Mesodermal cell (in vitro differentiated cells): ENCODE measurements at regions not wholly inside any gene's neighbourhood (a gene's known extent, or its start where the extent isn't known, plus 50 kb on each side); places are given as distances from the start of the nearest gene placed in this dataset.
"Not testable (repeated sequence)": the region's sequence is repeated elsewhere in the genome, so short reads cannot be mapped to it uniquely, and the experiment has no call there.

Experiments used
- H3K27ac ChIP-seq: 2 replicates; pipeline ENCODE4 v1.7.0; 2013; ENCODE audit warnings: mild to moderate bottlenecking, low read depth, low read length, moderate library complexity; ENCODE audit not compliant: severe bottlenecking
- H3K36me3 ChIP-seq: 2 replicates; pipeline ENCODE4 v1.7.1; 2013; ENCODE audit warnings: mild to moderate bottlenecking, low read length, moderate library complexity; ENCODE audit not compliant: control insufficient read depth, insufficient read depth
- H3K4me1 ChIP-seq: one replicate; pipeline ENCODE4 v1.7.1; 2013; ENCODE audit warnings: mild to moderate bottlenecking, low read length; ENCODE audit not compliant: insufficient read depth, control insufficient read depth, poor library complexity, severe bottlenecking
- H3K4me3 ChIP-seq: 2 replicates; pipeline ENCODE4 v1.7.0; 2013; ENCODE audit warnings: low read length, control low read depth, mild to moderate bottlenecking; ENCODE audit not compliant: insufficient read depth, poor library complexity, severe bottlenecking; ENCODE audit errors: extremely low read depth
- H3K9me3 ChIP-seq: 2 replicates; pipeline ENCODE4 v1.7.1; 2013; ENCODE audit warnings: mild to moderate bottlenecking, low read length, moderate library complexity; ENCODE audit not compliant: control insufficient read depth
- whole genome bisulfite sequencing, 2 experiments: methylation state at CpG; one replicate each; pipeline ENCODE4 v1.1.5; 2013; ENCODE audit warnings: missing lambda C conversion rate in 2 of 2; ENCODE audit not compliant: insufficient coverage in 2 of 2; 5-methylcytosine and 5-hydroxymethylcytosine counted together

DNA sequence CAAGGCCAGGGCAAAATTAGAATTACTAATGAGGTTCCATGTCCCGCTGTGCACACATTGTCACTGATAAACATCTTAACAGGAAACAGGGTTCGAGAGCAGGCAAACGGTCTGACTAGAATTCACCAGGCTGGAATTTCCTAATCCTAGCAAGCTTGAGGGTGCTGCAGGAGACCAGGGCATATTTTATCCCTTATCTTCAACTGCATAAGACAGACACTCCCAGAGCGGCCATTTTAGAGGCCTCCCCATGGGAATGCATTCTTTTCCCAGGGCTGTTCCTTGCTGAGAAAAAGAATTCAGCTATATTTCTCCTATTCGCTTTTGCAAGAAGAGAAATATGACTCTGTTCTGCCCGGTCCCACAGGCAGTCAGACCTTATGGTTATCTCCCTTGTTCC is 282.5 kb upstream of the TACR3 start:
- H3K4me1 ChIP-seq, H3K27ac ChIP-seq, H3K9me3 ChIP-seq, H3K36me3 ChIP-seq, H3K4me3 ChIP-seq: not testable (repeated sequence)
- 90 to 93% methylated on average over 6 of the region's 6 CpGs for WGBS, 2 experiments

- Histone ChIP-seq H3K4me1 (no peaks in the 10 kb centered on the region), H3K9me3 (peaks cover 4% of the 10 kb centered on the region), H3K36me3 (no peaks in the 10 kb centered on the region), H3K4me3 (no peak overlapping the region), H3K27ac (no peak overlapping the region)
- WGBS, 2 experiments = 86 to 97% methylated on average over 2 to 3 of the region's 3 CpGs
Measured at GRCh38 chr4:103998756-103999155, 279.0 kb upstream of the TACR3 start.

GRCh38 chr4:103996637-103997036 is 276.9 kb upstream of the TACR3 start:
- Histone ChIP-seq H3K4me3 (peak overlapping the region; percentile 12), H3K9me3 (peaks cover 6% of the 10 kb centered on the region), H3K27ac (peak overlapping the region; percentile 96), H3K4me1 (no peaks in the 10 kb centered on the region), H3K36me3 (no peaks in the 10 kb centered on the region)
- WGBS, 2 experiments = no CpG with 5 or more reads among the region's 2 CpGs

- Histone ChIP-seq H3K4me3 (peak overlapping the region; percentile 12), H3K36me3 (no peaks in the 10 kb centered on the region), H3K27ac (peak overlapping the region; percentile 96), H3K4me1 (no peaks in the 10 kb centered on the region), H3K9me3 (peaks cover 9% of the 10 kb centered on the region)
- WGBS, 2 experiments = no CpG with 5 or more reads among the region's 2 CpGs
Measured at GRCh38 chr4:103996064-103996463, 276.3 kb upstream of the TACR3 start.

GRCh38 chr4:103994059-103994458 is 274.3 kb upstream of the TACR3 start:
- no peaks in the 10 kb centered on the region for H3K36me3 ChIP-seq
- no peak overlapping the region for H3K4me3 ChIP-seq
- H3K9me3 ChIP-seq = peaks cover 9% of the 10 kb centered on the region
- no peaks in the 10 kb centered on the region for H3K4me1 ChIP-seq
- H3K27ac ChIP-seq = no peak overlapping the region
- WGBS, 2 experiments = no CpG with 5 or more reads among the region's 1 CpG

- no peak overlapping the region for H3K4me3 ChIP-seq
- no peaks in the 10 kb centered on the region for H3K9me3 ChIP-seq
- no peaks in the 10 kb centered on the region for H3K36me3 ChIP-seq
- H3K4me1 ChIP-seq = no peaks in the 10 kb centered on the region
- H3K27ac ChIP-seq = no peak overlapping the region
Measured at GRCh38 chr4:103982454-103982853, 262.7 kb upstream of the TACR3 start.

- Histone ChIP-seq H3K4me1 (no peaks in the 10 kb centered on the region), H3K4me3 (no peak overlapping the region), H3K9me3 (no peaks in the 10 kb centered on the region), H3K27ac (no peak overlapping the region), H3K36me3 (no peaks in the 10 kb centered on the region)
- WGBS, 2 experiments = 18 to 29% methylated on average over 1 to 2 of the region's 3 CpGs
Measured at GRCh38 chr4:103948244-103949018, 228.6 kb upstream of the TACR3 start.

DNA sequence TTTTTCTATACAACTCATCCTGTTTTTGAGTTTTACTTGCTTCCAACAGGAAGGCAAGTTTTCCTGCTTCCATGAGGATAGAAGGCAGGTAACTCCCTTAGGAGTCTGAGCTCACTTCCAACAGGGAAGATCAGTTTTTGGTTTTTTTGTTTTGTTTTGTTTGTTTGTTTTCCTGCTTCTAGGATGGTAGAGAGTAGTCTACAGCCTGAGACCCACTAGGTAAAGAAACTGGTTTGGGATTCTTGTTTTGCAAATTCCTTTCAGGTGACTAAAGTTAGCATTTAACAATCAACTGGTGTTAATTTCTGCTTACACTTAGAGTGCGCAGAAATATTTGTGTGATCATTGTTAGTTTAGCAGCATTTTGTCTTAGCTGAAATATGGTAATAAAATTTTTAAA is 227.8 kb upstream of the TACR3 start:
- H3K4me3 ChIP-seq = no peak overlapping the region
- no peaks in the 10 kb centered on the region for H3K4me1 ChIP-seq
- no peak overlapping the region for H3K27ac ChIP-seq
- WGBS, 2 experiments = 88% methylated on average over 1 of the region's 1 CpG; no CpG with 5 or more reads in 1 of the 2 experiments
- H3K9me3 ChIP-seq = no peaks in the 10 kb centered on the region
- H3K36me3 ChIP-seq = no peaks in the 10 kb centered on the region

DNA sequence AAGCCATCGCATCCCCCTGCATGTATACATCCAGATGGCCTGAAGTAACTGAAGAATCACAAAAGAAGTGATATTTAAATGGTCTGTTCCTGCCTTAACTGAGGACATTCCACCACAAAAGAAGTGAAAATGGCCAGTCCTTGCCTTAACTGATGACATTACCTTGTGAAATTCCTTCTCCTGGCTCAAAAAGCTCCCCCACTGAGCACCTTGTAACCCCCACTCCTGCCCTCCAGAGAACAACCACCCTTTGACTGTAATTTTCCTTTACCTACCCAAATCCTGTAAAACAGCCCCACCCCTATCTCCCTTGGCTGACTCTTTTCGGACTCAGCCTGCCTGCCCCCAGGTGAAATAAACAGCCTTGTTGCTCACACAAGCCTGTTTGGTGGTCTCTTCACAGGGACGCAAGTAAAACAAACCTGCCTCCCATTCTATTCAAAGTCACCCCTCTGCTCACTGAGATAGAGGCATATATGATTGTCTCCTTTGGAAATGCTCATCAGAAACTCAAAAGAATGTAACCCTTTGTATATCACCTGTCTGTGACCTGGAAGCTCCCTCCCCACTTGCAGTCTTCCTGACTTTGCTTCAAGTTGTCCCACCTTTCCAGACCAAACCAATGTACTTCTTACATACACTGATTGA is 227.0 kb upstream of the TACR3 start:
- H3K4me1 ChIP-seq, H3K4me3 ChIP-seq, H3K9me3 ChIP-seq, H3K27ac ChIP-seq, H3K36me3 ChIP-seq: not testable (repeated sequence)
- WGBS, 2 experiments = 38 to 60% methylated on average over 1 to 2 of the region's 3 CpGs

DNA sequence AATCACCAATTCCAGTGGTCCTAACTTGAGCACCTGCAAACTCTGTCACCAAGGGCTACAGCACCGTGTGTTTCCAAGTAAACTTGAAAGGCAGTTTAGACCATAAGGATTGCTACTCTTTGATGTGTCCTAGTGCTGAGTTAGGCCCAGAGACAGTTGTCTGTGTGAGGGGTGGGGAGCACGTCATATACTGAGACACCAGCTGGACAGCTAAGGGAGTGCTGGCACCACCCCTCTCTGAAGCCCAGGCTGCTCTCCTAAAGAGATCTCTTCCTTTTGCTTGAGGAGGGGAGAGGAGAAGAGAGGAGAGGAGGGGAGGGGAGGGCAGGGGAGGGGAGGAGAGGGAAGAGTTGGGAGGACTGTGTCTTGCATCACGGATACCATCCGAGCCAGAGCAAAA is 218.7 kb upstream of the TACR3 start:
- 89 to 100% methylated on average over 1 to 3 of the region's 4 CpGs for WGBS, 2 experiments
- Histone ChIP-seq H3K9me3 (peaks cover 6% of the 10 kb centered on the region), H3K36me3 (no peaks in the 10 kb centered on the region), H3K4me1 (no peaks in the 10 kb centered on the region), H3K4me3 (no peak overlapping the region), H3K27ac (no peak overlapping the region)

DNA sequence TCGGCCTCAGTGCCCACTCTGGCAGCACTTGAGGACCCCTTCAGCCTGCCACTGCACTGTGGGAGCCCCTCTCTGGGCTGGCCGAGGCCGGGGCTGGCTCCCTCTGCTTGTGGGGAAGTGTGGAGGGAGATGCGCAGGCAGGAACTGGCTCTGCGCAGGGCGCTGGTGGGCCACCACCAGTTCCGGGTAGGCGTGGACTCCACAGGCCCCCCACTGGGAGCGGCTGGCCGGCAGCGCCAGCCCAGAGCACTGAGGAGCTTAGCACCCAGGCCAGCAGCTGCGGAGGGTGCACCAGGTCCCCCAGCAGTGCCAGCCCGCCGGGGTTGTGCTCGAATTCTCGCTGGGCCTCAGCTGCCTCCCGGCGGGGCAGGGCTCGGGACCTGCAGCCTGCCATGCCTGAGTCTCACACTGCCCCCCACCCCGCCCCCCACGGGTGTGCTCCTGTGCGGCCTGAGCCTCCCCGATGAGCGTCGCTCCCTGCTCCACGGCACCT is 216.9 kb upstream of the TACR3 start:
- Histone ChIP-seq H3K9me3 (peaks cover 6% of the 10 kb centered on the region), H3K27ac (no peak overlapping the region)
- WGBS, 2 experiments = 94 to 97% methylated on average over 17 to 25 of the region's 26 CpGs

More for the DNA sequence above, 216.9 kb upstream of the TACR3 start:
- H3K36me3 ChIP-seq = no peaks in the 10 kb centered on the region
- no peak overlapping the region for H3K4me3 ChIP-seq
- no peaks in the 10 kb centered on the region for H3K4me1 ChIP-seq
